ENCODE measurements at regions not wholly inside any gene's neighbourhood (a gene's known extent, or its start where the extent isn't known, plus 50 kb on each side); places are given as distances from the start of the nearest gene placed in this dataset.

DNA sequence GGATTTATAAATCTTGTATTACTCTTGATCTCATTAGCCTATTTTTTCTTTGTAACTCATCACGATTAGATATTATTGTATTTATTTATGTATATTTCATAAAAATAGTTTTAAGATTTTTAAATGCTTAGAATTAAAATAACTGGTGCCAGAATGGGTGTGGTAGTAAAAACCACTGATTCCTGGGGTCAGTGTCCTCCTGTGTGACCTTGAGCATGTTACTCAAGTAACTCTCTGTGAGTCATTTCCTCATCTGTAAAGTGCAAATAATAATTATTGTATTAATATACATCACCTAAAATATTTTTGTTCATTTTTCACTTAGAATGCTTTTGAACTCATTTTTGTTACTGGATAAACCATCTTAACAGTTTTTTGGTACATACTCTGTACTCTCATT, 91.3 kb upstream of the TMEM229A start:
- TF ChIP-seq, protein P1, sequence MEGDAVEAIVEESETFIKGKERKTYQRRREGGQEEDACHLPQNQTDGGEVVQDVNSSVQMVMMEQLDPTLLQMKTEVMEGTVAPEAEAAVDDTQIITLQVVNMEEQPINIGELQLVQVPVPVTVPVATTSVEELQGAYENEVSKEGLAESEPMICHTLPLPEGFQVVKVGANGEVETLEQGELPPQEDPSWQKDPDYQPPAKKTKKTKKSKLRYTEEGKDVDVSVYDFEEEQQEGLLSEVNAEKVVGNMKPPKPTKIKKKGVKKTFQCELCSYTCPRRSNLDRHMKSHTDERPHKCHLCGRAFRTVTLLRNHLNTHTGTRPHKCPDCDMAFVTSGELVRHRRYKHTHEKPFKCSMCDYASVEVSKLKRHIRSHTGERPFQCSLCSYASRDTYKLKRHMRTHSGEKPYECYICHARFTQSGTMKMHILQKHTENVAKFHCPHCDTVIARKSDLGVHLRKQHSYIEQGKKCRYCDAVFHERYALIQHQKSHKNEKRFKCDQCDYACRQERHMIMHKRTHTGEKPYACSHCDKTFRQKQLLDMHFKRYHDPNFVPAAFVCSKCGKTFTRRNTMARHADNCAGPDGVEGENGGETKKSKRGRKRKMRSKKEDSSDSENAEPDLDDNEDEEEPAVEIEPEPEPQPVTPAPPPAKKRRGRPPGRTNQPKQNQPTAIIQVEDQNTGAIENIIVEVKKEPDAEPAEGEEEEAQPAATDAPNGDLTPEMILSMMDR (IDR thresholded peaks at IDR 0.05), result no peak
- TF ChIP-seq POLR2A (IDR thresholded peaks at IDR 0.05), result no peak
- no peak for TF ChIP-seq EP300 (IDR thresholded peaks at IDR 0.05)
- no peak for TF ChIP-seq POLR2AphosphoS5 (IDR thresholded peaks at IDR 0.05)
